ENCODE measurements at regions not wholly inside any gene's neighbourhood (a gene's known extent, or its start where the extent isn't known, plus 50 kb on each side); places are given as distances from the start of the nearest gene placed in this dataset.

DNA sequence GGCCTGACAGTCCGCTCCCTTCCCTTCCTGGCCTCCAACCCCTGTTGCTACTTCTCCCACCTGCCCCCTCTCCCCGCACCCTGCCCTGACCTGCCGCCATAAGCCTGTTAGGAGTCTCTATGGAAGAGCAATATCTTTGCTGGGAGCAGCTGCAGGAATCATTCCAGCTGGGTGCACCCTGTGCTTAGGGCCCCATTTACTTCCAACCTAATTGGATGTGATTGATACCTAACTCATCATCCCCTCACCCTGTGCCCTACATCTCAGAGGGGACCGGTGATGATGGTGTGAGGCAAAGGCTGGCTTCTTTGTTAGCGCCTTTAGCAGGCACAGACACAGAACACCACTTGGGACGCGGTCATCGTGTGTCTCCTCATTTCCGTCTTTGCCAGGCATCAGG lies 80.0 kb upstream of the FAM180A start:
- no peak for TF ChIP-seq POLR2A (IDR thresholded peaks at IDR 0.05)
- TF ChIP-seq, protein P1, sequence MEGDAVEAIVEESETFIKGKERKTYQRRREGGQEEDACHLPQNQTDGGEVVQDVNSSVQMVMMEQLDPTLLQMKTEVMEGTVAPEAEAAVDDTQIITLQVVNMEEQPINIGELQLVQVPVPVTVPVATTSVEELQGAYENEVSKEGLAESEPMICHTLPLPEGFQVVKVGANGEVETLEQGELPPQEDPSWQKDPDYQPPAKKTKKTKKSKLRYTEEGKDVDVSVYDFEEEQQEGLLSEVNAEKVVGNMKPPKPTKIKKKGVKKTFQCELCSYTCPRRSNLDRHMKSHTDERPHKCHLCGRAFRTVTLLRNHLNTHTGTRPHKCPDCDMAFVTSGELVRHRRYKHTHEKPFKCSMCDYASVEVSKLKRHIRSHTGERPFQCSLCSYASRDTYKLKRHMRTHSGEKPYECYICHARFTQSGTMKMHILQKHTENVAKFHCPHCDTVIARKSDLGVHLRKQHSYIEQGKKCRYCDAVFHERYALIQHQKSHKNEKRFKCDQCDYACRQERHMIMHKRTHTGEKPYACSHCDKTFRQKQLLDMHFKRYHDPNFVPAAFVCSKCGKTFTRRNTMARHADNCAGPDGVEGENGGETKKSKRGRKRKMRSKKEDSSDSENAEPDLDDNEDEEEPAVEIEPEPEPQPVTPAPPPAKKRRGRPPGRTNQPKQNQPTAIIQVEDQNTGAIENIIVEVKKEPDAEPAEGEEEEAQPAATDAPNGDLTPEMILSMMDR (IDR thresholded peaks at IDR 0.05): no peak

Data from esophagus squamous epithelium (tissue), 4 donors.